Calu3 (cell line): ENCODE measurements at regions not wholly inside any gene's neighbourhood (a gene's known extent, or its start where the extent isn't known, plus 50 kb on each side); places are given as distances from the start of the nearest gene placed in this dataset.
A peak's percentile ranks its signal among the peaks of the same experiment; 100 is the strongest.

Experiments
- BruUV-seq: library from RNA; stranded (reverse); fragments of 400-500 nt; replicated peaks from 2 replicates; lab custom pipeline; 2021; lab: Mats Ljungman, UMichigan
- CTCF ChIA-PET: fragments of 300-600 bp; sonication (Branson Sonifier 250); formaldehyde crosslinking; loops from one replicate; lab custom pipeline; 2022; ENCODE audit warnings: antibody characterized with exemption; lab: Charles Lee
- DNase-seq: peaks from one replicate; pipeline ENCODE4 v3.0.0; 2022
- H3K27ac Mint-ChIP-seq: one replicate; pipeline ENCODE4 v1.8.0; 2022; ENCODE audit warnings: mixed read lengths; ENCODE audit not compliant: unreplicated experiment
- H3K27me3 Mint-ChIP-seq: one replicate; pipeline ENCODE4 v1.8.0; 2022; ENCODE audit warnings: mixed read lengths; ENCODE audit not compliant: unreplicated experiment
- H3K36me3 Mint-ChIP-seq: one replicate; pipeline ENCODE4 v1.8.0; 2022; ENCODE audit warnings: mild to moderate bottlenecking, moderate library complexity, mixed read lengths; ENCODE audit not compliant: insufficient read depth, unreplicated experiment
- H3K4me1 Mint-ChIP-seq: one replicate; pipeline ENCODE4 v1.8.0; 2022; ENCODE audit warnings: mild to moderate bottlenecking, low read depth, mixed read lengths; ENCODE audit not compliant: unreplicated experiment
- H3K4me3 Mint-ChIP-seq: one replicate; pipeline ENCODE4 v1.8.0; 2022; ENCODE audit warnings: mild to moderate bottlenecking, low read depth, moderate library complexity, mixed read lengths; ENCODE audit not compliant: unreplicated experiment
- H3K9me3 Mint-ChIP-seq: one replicate; pipeline ENCODE4 v1.8.0; 2022; ENCODE audit warnings: low read depth, mixed read lengths; ENCODE audit not compliant: unreplicated experiment
- CTCF ChIP-seq: fragments of 200-600 bp; IDR thresholded peaks from one replicate; pipeline ENCODE4 v1.8.0; 2022; ENCODE audit warnings: antibody characterized with exemption; ENCODE audit not compliant: unreplicated experiment
- intact Hi-C: fragments of 100-400 bp; cut with micrococcal nuclease; formaldehyde crosslinking; loops from one replicate; pipeline ENCODE4 v1.10.0; 2022; ENCODE audit not compliant: unreplicated experiment

GRCh38 chr2:138293549-138293948, 208.0 kb upstream of the SPOPL start:
- intact Hi-C loops: no loop called here

GRCh38 chr2:138294451-138294850, 207.1 kb upstream of the SPOPL start:
- intact Hi-C loops: no loop called here
- H3K4me3 Mint-ChIP-seq: no peak overlapping the region
- BruUV-seq: no TSS peak
- CTCF ChIA-PET: no interaction called here
- TF ChIP-seq CTCF: no peak
- H3K27me3 Mint-ChIP-seq: no peaks in the 10 kb centered on the region
- no peaks in the 10 kb centered on the region for H3K36me3 Mint-ChIP-seq
- no peak overlapping the region for H3K27ac Mint-ChIP-seq
- peak; percentile 16 for DNase-seq
- peaks cover 21% of the 10 kb centered on the region for H3K4me1 Mint-ChIP-seq
- H3K9me3 Mint-ChIP-seq: no peaks in the 10 kb centered on the region

More at GRCh38 chr2:138293549-138293948, 208.0 kb upstream of the SPOPL start:
- Mint-ChIP-seq H3K27ac (no peak overlapping the region), H3K27me3 (no peaks in the 10 kb centered on the region), H3K36me3 (no peaks in the 10 kb centered on the region), H3K4me3 (no peak overlapping the region), H3K4me1 (peaks cover 20% of the 10 kb centered on the region), H3K9me3 (peaks cover 2% of the 10 kb centered on the region)
- DNase-seq: no peak
- CTCF ChIA-PET: no interaction called here
- no TSS peak for BruUV-seq
- TF ChIP-seq CTCF: no peak

GRCh38 chr2:138296365-138296764, 205.2 kb upstream of the SPOPL start:
- intact Hi-C loops: no loop called here
- peaks cover 26% of the 10 kb centered on the region for H3K4me1 Mint-ChIP-seq
- no peak for DNase-seq
- no peak overlapping the region for H3K27ac Mint-ChIP-seq
- CTCF ChIA-PET: no interaction called here
- no peak overlapping the region for H3K4me3 Mint-ChIP-seq
- no peak for TF ChIP-seq CTCF
- H3K27me3 Mint-ChIP-seq: no peaks in the 10 kb centered on the region
- H3K36me3 Mint-ChIP-seq: no peaks in the 10 kb centered on the region
- BruUV-seq: no TSS peak
- no peaks in the 10 kb centered on the region for H3K9me3 Mint-ChIP-seq

DNA sequence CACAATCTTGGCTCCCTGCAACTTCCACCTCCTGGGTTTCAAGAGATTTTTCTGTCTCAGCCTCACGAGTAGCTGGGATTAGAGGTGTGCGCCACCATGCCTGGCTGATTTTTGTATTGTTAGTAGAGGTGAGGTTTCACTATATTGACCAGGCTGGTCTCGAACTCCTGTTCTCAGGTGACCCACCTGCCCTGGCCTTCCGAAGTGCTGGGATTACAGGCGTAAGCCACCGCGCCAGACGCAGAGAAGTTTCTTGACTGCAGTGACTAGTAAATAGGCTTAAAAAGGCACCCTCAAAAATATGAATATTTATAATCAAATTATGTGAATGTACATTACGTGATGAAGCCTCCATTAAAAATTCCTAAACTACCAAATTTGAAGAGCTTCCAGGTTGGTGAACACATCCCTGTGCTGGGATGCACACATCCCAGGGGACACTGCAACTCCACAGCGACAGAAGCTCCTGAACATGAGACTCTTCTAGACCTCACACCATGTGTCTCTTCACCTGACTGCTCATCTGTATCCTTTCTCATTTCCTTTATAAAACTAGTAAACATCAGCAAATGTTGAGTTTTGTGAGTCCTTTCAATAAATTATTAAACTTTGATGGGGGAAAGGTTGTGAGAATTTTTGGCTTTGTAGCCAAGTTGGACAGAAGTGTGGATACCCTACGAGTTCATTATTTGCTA, 203.3 kb upstream of the SPOPL start:
- Mint-ChIP-seq H3K9me3 (no peaks in the 10 kb centered on the region), H3K36me3 (no peaks in the 10 kb centered on the region), H3K27ac (no peak overlapping the region), H3K4me1 (peaks cover 19% of the 10 kb centered on the region), H3K27me3 (no peaks in the 10 kb centered on the region), H3K4me3 (no peak overlapping the region)
- BruUV-seq: no TSS peak
- no peak for TF ChIP-seq CTCF
- intact Hi-C loops: no loop called here
- CTCF ChIA-PET: no interaction called here
- no peak for DNase-seq
